Ascending aorta (tissue), 2 donors: ENCODE measurements at regions not wholly inside any gene's neighbourhood (a gene's known extent, or its start where the extent isn't known, plus 50 kb on each side); places are given as distances from the start of the nearest gene placed in this dataset.
A peak's percentile ranks its signal among the peaks of the same experiment; 100 is the strongest.

Experiments used
- DNase-seq, 2 donors: peaks; one replicate each; pipeline ENCODE4 v3.0.0-alpha.2; 2019; ENCODE audit warnings: low spot score in 2 of 2
- H3K27ac ChIP-seq, 2 donors: fragments of 200-600 bp; sonication (generic); one replicate each; pipeline ENCODE4 v1.5.1; 2016 to 2017; ENCODE audit warnings: mild to moderate bottlenecking in 1 of 2
- H3K27me3 ChIP-seq: fragments of 200-600 bp; sonication (generic); one replicate; pipeline ENCODE4 v1.5.1; 2017
- H3K36me3 ChIP-seq, 2 donors: fragments of 200-600 bp; sonication (generic); one replicate each; pipeline ENCODE4 v1.5.1; 2016
- H3K4me1 ChIP-seq, 2 donors: fragments of 200-600 bp; sonication (generic); one replicate each; pipeline ENCODE4 v1.5.1; 2016 to 2017; ENCODE audit warnings: mild to moderate bottlenecking in 1 of 2
- H3K4me3 ChIP-seq, 2 donors: fragments of 200-600 bp; sonication (generic); one replicate each; pipeline ENCODE4 v1.5.1; 2016 to 2017; ENCODE audit warnings: mild to moderate bottlenecking in 1 of 2
- H3K9me3 ChIP-seq, 2 donors: fragments of 200-600 bp; sonication (generic); one replicate each; pipeline ENCODE4 v1.5.1; 2016
- CTCF ChIP-seq, 3 experiments: fragments of 200-600 bp in 2 of 3; fragments of 450-650 bp in 1 of 3; sonication (generic) in 2 of 3; IDR thresholded peaks; one replicate each; pipeline ENCODE4 v1.5.1; 2016 to 2019; ENCODE audit warnings: antibody characterized with exemption in 3 of 3, mild to moderate bottlenecking in 1 of 3, moderate library complexity in 1 of 3
- intact Hi-C: fragments of 100-400 bp; cut with DNase I; formaldehyde crosslinking; loops from one replicate; pipeline ENCODE4 v1.15.1; 2023

GRCh38 chr14:53310412-53310811 lies 157.3 kb upstream of the DDHD1 start:
- DNase-seq: no peak
- no peak for TF ChIP-seq CTCF (IDR thresholded peaks at IDR 0.05)
- Histone ChIP-seq H3K27me3 (no peaks in the 10 kb centered on the region), H3K36me3 (no peaks in the 10 kb centered on the region), H3K9me3 (no peaks in the 10 kb centered on the region), H3K27ac (no peak overlapping the region), H3K4me3 (no peak overlapping the region), H3K4me1 (no peaks in the 10 kb centered on the region)
- intact Hi-C loops: no loop called here

- Histone ChIP-seq H3K36me3 (no peaks in the 10 kb centered on the region), H3K4me3 (no peak overlapping the region), H3K27me3 (no peaks in the 10 kb centered on the region), H3K4me1 (no peaks in the 10 kb centered on the region), H3K9me3 (no peaks in the 10 kb centered on the region), H3K27ac (no peak overlapping the region)
- no peak for DNase-seq
- no peak for TF ChIP-seq CTCF (IDR thresholded peaks at IDR 0.05)
- intact Hi-C loops: loop anchor here (10.0 kb wide), 1 partner anchor 482 kb away; no protein-coding TSS in a partner anchor
These were observed 153.8 kb upstream of the DDHD1 start for GRCh38 chr14:53306911-53307310.

GRCh38 chr14:53306267-53306721 lies 153.2 kb upstream of the DDHD1 start:
- H3K36me3 ChIP-seq: no peaks in the 10 kb centered on the region
- no peaks in the 10 kb centered on the region for H3K27me3 ChIP-seq
- peak in 1 of 2 donors; percentile 70 for DNase-seq
- peak overlapping the region; percentile 52 to 60 for H3K4me3 ChIP-seq
- H3K9me3 ChIP-seq: no peaks in the 10 kb centered on the region
- peak overlapping the region in 1 of 2 donors; percentile 36 for H3K27ac ChIP-seq
- intact Hi-C loops: loop anchor here (10.0 kb wide), 1 partner anchor 481 kb away; no protein-coding TSS in a partner anchor
- no peaks in the 10 kb centered on the region for H3K4me1 ChIP-seq
- peak; percentile 66 to 80 (median 77) for TF ChIP-seq CTCF (IDR thresholded peaks at IDR 0.05)

- TF ChIP-seq CTCF (IDR thresholded peaks at IDR 0.05): no peak
- H3K4me3 ChIP-seq: no peak overlapping the region
- no peaks in the 10 kb centered on the region for H3K4me1 ChIP-seq
- no peak for DNase-seq
- intact Hi-C loops: loop anchor here (10.0 kb wide), 1 partner anchor 480 kb away; no protein-coding TSS in a partner anchor
- H3K27me3 ChIP-seq: no peaks in the 10 kb centered on the region
- H3K27ac ChIP-seq: no peak overlapping the region
- H3K36me3 ChIP-seq: no peaks in the 10 kb centered on the region
- no peaks in the 10 kb centered on the region for H3K9me3 ChIP-seq
These were observed 151.7 kb upstream of the DDHD1 start for GRCh38 chr14:53304726-53305381.

- Histone ChIP-seq H3K27ac (no peak overlapping the region), H3K36me3 (no peaks in the 10 kb centered on the region), H3K4me1 (no peaks in the 10 kb centered on the region), H3K4me3 (no peak overlapping the region), H3K27me3 (no peaks in the 10 kb centered on the region), H3K9me3 (no peaks in the 10 kb centered on the region)
- no peak for DNase-seq
- intact Hi-C loops: loop anchor here (2.0 kb wide), 1 partner anchor 1053 kb away; no protein-coding TSS in a partner anchor
- TF ChIP-seq CTCF (IDR thresholded peaks at IDR 0.05): peak; percentile 31 to 62 (median 51)
These were observed 143.0 kb upstream of the DDHD1 start for GRCh38 chr14:53295985-53296582.
